GM12864 (cell line): ENCODE measurements at regions not wholly inside any gene's neighbourhood (a gene's known extent, or its start where the extent isn't known, plus 50 kb on each side); places are given as distances from the start of the nearest gene placed in this dataset.

Source experiments
- DNase-seq: peaks from one replicate; pipeline ENCODE4 v3.0.0-alpha.2; 2011; ENCODE audit warnings: low read depth
- H3K4me3 ChIP-seq: 2 replicates; pipeline ENCODE4 v1.5.1; 2011; ENCODE audit warnings: mild to moderate bottlenecking, low read depth, low read length, control low read depth
- TF ChIP-seq, protein P1 (sequence below): IDR thresholded peaks from 2 replicates; pipeline ENCODE4 v1.5.1; 2011; ENCODE audit warnings: low read depth, mild to moderate bottlenecking, moderate library complexity, low read length, control low read depth, inconsistent platforms; ENCODE audit errors: missing control alignments

- TF ChIP-seq, protein P1, sequence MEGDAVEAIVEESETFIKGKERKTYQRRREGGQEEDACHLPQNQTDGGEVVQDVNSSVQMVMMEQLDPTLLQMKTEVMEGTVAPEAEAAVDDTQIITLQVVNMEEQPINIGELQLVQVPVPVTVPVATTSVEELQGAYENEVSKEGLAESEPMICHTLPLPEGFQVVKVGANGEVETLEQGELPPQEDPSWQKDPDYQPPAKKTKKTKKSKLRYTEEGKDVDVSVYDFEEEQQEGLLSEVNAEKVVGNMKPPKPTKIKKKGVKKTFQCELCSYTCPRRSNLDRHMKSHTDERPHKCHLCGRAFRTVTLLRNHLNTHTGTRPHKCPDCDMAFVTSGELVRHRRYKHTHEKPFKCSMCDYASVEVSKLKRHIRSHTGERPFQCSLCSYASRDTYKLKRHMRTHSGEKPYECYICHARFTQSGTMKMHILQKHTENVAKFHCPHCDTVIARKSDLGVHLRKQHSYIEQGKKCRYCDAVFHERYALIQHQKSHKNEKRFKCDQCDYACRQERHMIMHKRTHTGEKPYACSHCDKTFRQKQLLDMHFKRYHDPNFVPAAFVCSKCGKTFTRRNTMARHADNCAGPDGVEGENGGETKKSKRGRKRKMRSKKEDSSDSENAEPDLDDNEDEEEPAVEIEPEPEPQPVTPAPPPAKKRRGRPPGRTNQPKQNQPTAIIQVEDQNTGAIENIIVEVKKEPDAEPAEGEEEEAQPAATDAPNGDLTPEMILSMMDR = no peak
- no peak for DNase-seq
- H3K4me3 ChIP-seq = no peak overlapping the region
Measured at GRCh38 chr5:71972777-71973473, 134.3 kb upstream of the MAP1B start.

GRCh38 chr5:71973563-71973962 is 133.7 kb upstream of the MAP1B start:
- TF ChIP-seq, protein P1 = no peak
- no peak overlapping the region for H3K4me3 ChIP-seq
- DNase-seq = no peak

GRCh38 chr5:71974165-71974564 is 133.1 kb upstream of the MAP1B start:
- TF ChIP-seq, protein P1 = no peak
- DNase-seq = no peak
- H3K4me3 ChIP-seq = no peak overlapping the region

GRCh38 chr5:71974622-71975021 is 132.7 kb upstream of the MAP1B start:
- H3K4me3 ChIP-seq = no peak overlapping the region
- TF ChIP-seq, protein P1 = no peak
- no peak for DNase-seq

GRCh38 chr5:71976449-71976848 is 130.8 kb upstream of the MAP1B start:
- no peak overlapping the region for H3K4me3 ChIP-seq
- no peak for DNase-seq
- TF ChIP-seq, protein P1 = no peak

- no peak for DNase-seq
- no peak overlapping the region for H3K4me3 ChIP-seq
- TF ChIP-seq, protein P1 = no peak
Measured at GRCh38 chr5:71977311-71977710, 130.0 kb upstream of the MAP1B start.

- DNase-seq = no peak
- TF ChIP-seq, protein P1 = no peak
- H3K4me3 ChIP-seq = no peak overlapping the region
Measured at GRCh38 chr5:71978216-71978615, 129.1 kb upstream of the MAP1B start.
